Endothelial cell (in vitro differentiated cells): ENCODE measurements at regions not wholly inside any gene's neighbourhood (a gene's known extent, or its start where the extent isn't known, plus 50 kb on each side); places are given as distances from the start of the nearest gene placed in this dataset.

ENCODE experiments used
- DNase-seq: peaks from one replicate; pipeline ENCODE4 v3.0.0; 2021; ENCODE audit warnings: low spot score
- H3K27ac Mint-ChIP-seq: one replicate; pipeline ENCODE4 v1.8.0; 2021; ENCODE audit warnings: mixed read lengths, inconsistent platforms; ENCODE audit not compliant: unreplicated experiment
- H3K27me3 Mint-ChIP-seq: one replicate; pipeline ENCODE4 v1.8.0; 2021; ENCODE audit warnings: mild to moderate bottlenecking, moderate library complexity, mixed read lengths, inconsistent platforms; ENCODE audit not compliant: unreplicated experiment
- H3K36me3 Mint-ChIP-seq: one replicate; pipeline ENCODE4 v1.8.0; 2021; ENCODE audit warnings: mild to moderate bottlenecking, low read depth, mixed read lengths, inconsistent platforms; ENCODE audit not compliant: unreplicated experiment
- H3K4me1 Mint-ChIP-seq: one replicate; pipeline ENCODE4 v1.8.0; 2021; ENCODE audit warnings: mild to moderate bottlenecking, mixed read lengths, inconsistent platforms; ENCODE audit not compliant: unreplicated experiment
- H3K4me3 Mint-ChIP-seq: one replicate; pipeline ENCODE4 v1.8.0; 2021; ENCODE audit warnings: mild to moderate bottlenecking, mixed read lengths, inconsistent platforms; ENCODE audit not compliant: unreplicated experiment
- H3K9me3 Mint-ChIP-seq: one replicate; pipeline ENCODE4 v1.8.0; 2021; ENCODE audit warnings: mixed read lengths, inconsistent platforms; ENCODE audit not compliant: unreplicated experiment
- TF ChIP-seq, protein P1 (sequence below): fragments of 200-600 bp; sonication (generic); IDR thresholded peaks from one replicate; pipeline ENCODE4 v1.5.0; 2021; ENCODE audit warnings: antibody characterized with exemption; ENCODE audit not compliant: unreplicated experiment

DNA sequence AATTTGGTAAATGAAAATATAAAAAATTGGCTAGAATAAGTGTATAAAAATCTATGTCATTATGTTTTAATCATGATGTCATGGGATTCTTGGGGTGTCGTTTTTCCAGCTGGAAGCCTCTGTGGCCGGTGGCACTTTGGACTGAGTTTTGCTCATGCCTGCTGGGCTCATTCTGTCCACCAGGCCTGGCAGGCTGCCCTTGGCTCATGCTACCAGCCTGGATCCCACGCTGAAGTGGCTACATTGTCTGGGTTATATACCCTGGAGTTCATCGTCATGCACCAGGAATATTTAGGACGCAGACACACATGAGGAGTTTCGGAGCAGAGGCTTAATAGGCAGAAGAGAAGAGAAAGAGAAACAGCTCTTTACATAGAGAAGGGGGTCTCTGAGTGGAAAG is 1913.7 kb upstream of the WWC1 start:
- no peak for DNase-seq
- TF ChIP-seq, protein P1, sequence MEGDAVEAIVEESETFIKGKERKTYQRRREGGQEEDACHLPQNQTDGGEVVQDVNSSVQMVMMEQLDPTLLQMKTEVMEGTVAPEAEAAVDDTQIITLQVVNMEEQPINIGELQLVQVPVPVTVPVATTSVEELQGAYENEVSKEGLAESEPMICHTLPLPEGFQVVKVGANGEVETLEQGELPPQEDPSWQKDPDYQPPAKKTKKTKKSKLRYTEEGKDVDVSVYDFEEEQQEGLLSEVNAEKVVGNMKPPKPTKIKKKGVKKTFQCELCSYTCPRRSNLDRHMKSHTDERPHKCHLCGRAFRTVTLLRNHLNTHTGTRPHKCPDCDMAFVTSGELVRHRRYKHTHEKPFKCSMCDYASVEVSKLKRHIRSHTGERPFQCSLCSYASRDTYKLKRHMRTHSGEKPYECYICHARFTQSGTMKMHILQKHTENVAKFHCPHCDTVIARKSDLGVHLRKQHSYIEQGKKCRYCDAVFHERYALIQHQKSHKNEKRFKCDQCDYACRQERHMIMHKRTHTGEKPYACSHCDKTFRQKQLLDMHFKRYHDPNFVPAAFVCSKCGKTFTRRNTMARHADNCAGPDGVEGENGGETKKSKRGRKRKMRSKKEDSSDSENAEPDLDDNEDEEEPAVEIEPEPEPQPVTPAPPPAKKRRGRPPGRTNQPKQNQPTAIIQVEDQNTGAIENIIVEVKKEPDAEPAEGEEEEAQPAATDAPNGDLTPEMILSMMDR, result no peak
- no peak overlapping the region for H3K27ac Mint-ChIP-seq
- H3K27me3 Mint-ChIP-seq, result peaks cover 4% of the 10 kb centered on the region
- H3K9me3 Mint-ChIP-seq, result peaks cover 3% of the 10 kb centered on the region
- H3K4me1 Mint-ChIP-seq, result no peaks in the 10 kb centered on the region
- no peaks in the 10 kb centered on the region for H3K36me3 Mint-ChIP-seq
- no peak overlapping the region for H3K4me3 Mint-ChIP-seq

DNA sequence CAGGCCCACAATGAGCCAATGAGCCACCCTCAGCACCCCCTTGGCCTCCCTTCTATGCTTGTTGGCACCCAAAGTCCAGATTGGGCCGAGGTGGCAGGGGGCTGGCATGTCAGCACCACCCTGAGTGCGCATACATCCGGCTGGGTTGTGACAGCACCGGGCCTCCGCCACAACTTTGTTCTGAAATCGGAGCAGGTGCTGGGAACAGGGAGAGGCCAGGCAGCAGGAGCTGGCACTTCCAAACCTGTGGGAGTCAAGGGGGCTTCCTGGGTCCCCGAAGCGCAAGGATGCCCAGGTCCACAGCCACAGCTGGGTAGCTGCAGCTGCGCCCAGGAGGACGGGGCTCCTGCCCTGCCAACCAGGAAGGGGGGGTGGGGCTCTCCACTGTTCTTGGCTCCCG is 1911.9 kb upstream of the WWC1 start:
- H3K4me1 Mint-ChIP-seq, result no peaks in the 10 kb centered on the region

GRCh38 chr5:166382031-166382430 is 1909.4 kb upstream of the WWC1 start:
- H3K4me3 Mint-ChIP-seq, result no peak overlapping the region

More for the DNA sequence above, 1911.9 kb upstream of the WWC1 start:
- Mint-ChIP-seq H3K36me3 (no peaks in the 10 kb centered on the region), H3K9me3 (peaks cover 3% of the 10 kb centered on the region), H3K4me3 (no peak overlapping the region), H3K27me3 (peaks cover 4% of the 10 kb centered on the region), H3K27ac (no peak overlapping the region)
- TF ChIP-seq, protein P1, result no peak
- DNase-seq, result no peak

DNA sequence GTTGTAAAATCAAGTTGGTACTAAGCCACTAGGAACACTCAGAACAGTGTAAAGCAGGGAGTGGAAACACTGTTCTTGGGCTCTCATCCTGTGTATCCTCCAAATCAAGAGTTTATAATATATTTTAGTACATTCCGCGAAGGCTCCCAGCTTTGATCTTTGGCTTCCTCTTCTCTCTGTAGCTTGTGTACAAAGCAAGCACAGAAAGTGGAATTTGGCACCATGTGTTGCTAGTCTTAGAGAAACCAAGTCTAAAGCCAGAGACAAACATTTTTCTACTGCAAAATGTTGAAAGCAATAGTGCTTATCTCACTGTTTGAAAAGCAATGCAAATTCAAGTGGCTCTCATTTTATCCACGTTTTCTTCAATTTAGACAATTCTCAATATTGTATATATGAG is 1893.3 kb upstream of the WWC1 start:
- Mint-ChIP-seq H3K4me1 (no peaks in the 10 kb centered on the region), H3K27me3 (peaks cover 3% of the 10 kb centered on the region), H3K36me3 (no peaks in the 10 kb centered on the region), H3K9me3 (no peaks in the 10 kb centered on the region), H3K27ac (no peak overlapping the region), H3K4me3 (no peak overlapping the region)
- no peak for DNase-seq
- TF ChIP-seq, protein P1, result no peak

More at GRCh38 chr5:166382031-166382430, 1909.4 kb upstream of the WWC1 start:
- peaks cover 4% of the 10 kb centered on the region for H3K27me3 Mint-ChIP-seq
- H3K27ac Mint-ChIP-seq, result no peak overlapping the region
- DNase-seq, result no peak
- TF ChIP-seq, protein P1, result no peak
- H3K9me3 Mint-ChIP-seq, result peaks cover 3% of the 10 kb centered on the region
- no peaks in the 10 kb centered on the region for H3K4me1 Mint-ChIP-seq
- no peaks in the 10 kb centered on the region for H3K36me3 Mint-ChIP-seq

GRCh38 chr5:166399781-166400180 is 1891.7 kb upstream of the WWC1 start:
- H3K4me3 Mint-ChIP-seq, result no peak overlapping the region
- no peak for DNase-seq
- H3K36me3 Mint-ChIP-seq, result no peaks in the 10 kb centered on the region
- TF ChIP-seq, protein P1, result no peak
- H3K4me1 Mint-ChIP-seq, result no peaks in the 10 kb centered on the region
- no peaks in the 10 kb centered on the region for H3K9me3 Mint-ChIP-seq
- peaks cover 3% of the 10 kb centered on the region for H3K27me3 Mint-ChIP-seq
- no peak overlapping the region for H3K27ac Mint-ChIP-seq
